T-cell (primary cell): ENCODE measurements at regions not wholly inside any gene's neighbourhood (a gene's known extent, or its start where the extent isn't known, plus 50 kb on each side); places are given as distances from the start of the nearest gene placed in this dataset.

ENCODE experiments used
- ATAC-seq, 4 experiments: fragments of 200-7000 bp in 3 of 4; fragments of 150-1000 bp in 1 of 4; cut with Tn5 transposase; replicated peaks in 1 of 4; 1 replicate in 3 of 4; 2 replicates in 1 of 4; pipeline ENCODE4 v1.10.0; 2021; ENCODE audit warnings: moderate library complexity in 3 of 4, mild to moderate bottlenecking in 2 of 4, moderate number of reproducible peaks in 1 of 4
- CTCF ChIA-PET, 2 donors: fragments of 300-600 bp; sonication (Branson Sonifier 250); formaldehyde crosslinking; loops; one replicate each; lab custom pipeline; 2022; ENCODE audit warnings: antibody characterized with exemption in 2 of 2; lab: Charles Lee
- POLR2A ChIA-PET, 2 donors: fragments of 300-600 bp; sonication (Branson Sonifier 250); formaldehyde crosslinking; loops; one replicate each; lab custom pipeline; 2022; ENCODE audit warnings: antibody characterized with exemption in 2 of 2; lab: Charles Lee
- DNase-seq, 35 experiments: peaks; one replicate each; pipeline versions ENCODE4 v3.0.0 to v3.0.0-alpha.2; 2013 to 2023
- H3K27ac ChIP-seq: one replicate; pipeline ENCODE4 v1.5.1; 2013; ENCODE audit warnings: low read length
- H3K27me3 ChIP-seq, 2 experiments: replicated peaks in 1 of 2; 1 replicate in 1 of 2; 2 replicates in 1 of 2; pipeline versions ENCODE4 v1.6.1 to v1.7.0; 2013; ENCODE audit warnings: low read length in 1 of 2, mixed read lengths in 1 of 2; ENCODE audit not compliant: control insufficient read depth in 2 of 2, insufficient read depth in 2 of 2; ENCODE audit errors: extremely low read depth in 1 of 2
- H3K36me3 ChIP-seq, 2 donors: 1 replicate in 1 of 2; 2 replicates in 1 of 2; pipeline versions ENCODE4 v1.6.1 to v1.7.0; 2013; ENCODE audit warnings: low read length in 1 of 2; ENCODE audit not compliant: control insufficient read depth in 2 of 2, insufficient read depth in 1 of 2; ENCODE audit errors: extremely low read depth in 1 of 2
- H3K4me1 ChIP-seq, 2 experiments: 1 replicate in 1 of 2; 2 replicates in 1 of 2; pipeline versions ENCODE4 v1.6.1 to v1.7.0; 2013; ENCODE audit warnings: low read length in 2 of 2, mixed read lengths in 1 of 2; ENCODE audit not compliant: insufficient read depth in 2 of 2, control insufficient read depth in 1 of 2; ENCODE audit errors: extremely low read depth in 1 of 2
- H3K4me3 ChIP-seq, 2 donors: 1 replicate in 1 of 2; 2 replicates in 1 of 2; pipeline versions ENCODE4 v1.5.1 to v1.7.0; 2013; ENCODE audit warnings: mild to moderate bottlenecking in 2 of 2, low read length in 1 of 2, moderate library complexity in 1 of 2; ENCODE audit not compliant: control insufficient read depth in 1 of 2; ENCODE audit errors: extremely low read depth in 1 of 2
- H3K9me3 ChIP-seq: 2 replicates; pipeline ENCODE4 v1.7.0; 2013
- H3K27ac Mint-ChIP-seq, 2 donors: one replicate each; pipeline ENCODE4 v1.8.0; 2020 to 2021; ENCODE audit warnings: mild to moderate bottlenecking in 2 of 2, mixed read lengths in 2 of 2
- H3K27me3 Mint-ChIP-seq, 2 donors: one replicate each; pipeline ENCODE4 v1.8.0; 2021 to 2022; ENCODE audit warnings: mixed read lengths in 2 of 2
- H3K36me3 Mint-ChIP-seq: one replicate; pipeline ENCODE4 v1.8.0; 2021; ENCODE audit warnings: mixed read lengths
- H3K4me1 Mint-ChIP-seq, 3 donors: one replicate each; pipeline ENCODE4 v1.8.0; 2020 to 2022; ENCODE audit warnings: mixed read lengths in 3 of 3, mild to moderate bottlenecking in 1 of 3
- H3K4me3 Mint-ChIP-seq, 3 donors: one replicate each; pipeline ENCODE4 v1.8.0; 2020 to 2022; ENCODE audit warnings: mild to moderate bottlenecking in 3 of 3, mixed read lengths in 3 of 3, moderate library complexity in 3 of 3
- H3K9me3 Mint-ChIP-seq, 3 donors: one replicate each; pipeline ENCODE4 v1.8.0; 2020 to 2022; ENCODE audit warnings: mixed read lengths in 3 of 3
- WGBS: methylation state at CpG from one replicate; pipeline ENCODE4 v1.1.5; 2013; ENCODE audit warnings: missing lambda C conversion rate; ENCODE audit not compliant: insufficient coverage; 5-methylcytosine and 5-hydroxymethylcytosine counted together

- H3K36me3 ChIP-seq, result no peaks in the 10 kb centered on the region
- Mint-ChIP-seq H3K9me3 (peaks cover 0 to 23% (median 18%) of the 10 kb centered on the region in 3 donors), H3K27me3 (no peaks in the 10 kb centered on the region), H3K4me1 (no peaks in the 10 kb centered on the region), H3K36me3 (no peaks in the 10 kb centered on the region), H3K4me3 (no peak overlapping the region), H3K27ac (no peak overlapping the region)
- H3K27ac ChIP-seq, result no peak overlapping the region
- ChIA-PET POLR2A (no interaction called here), CTCF (no interaction called here)
- no peak overlapping the region for H3K4me3 ChIP-seq
- no peak for ATAC-seq
- no peak for DNase-seq
- WGBS, result 73% methylated on average over 4 of the region's 8 CpGs
- no peaks in the 10 kb centered on the region for H3K27me3 ChIP-seq
- no peaks in the 10 kb centered on the region for H3K9me3 ChIP-seq
- no peaks in the 10 kb centered on the region for H3K4me1 ChIP-seq
Measured at GRCh38 chr20:55216525-55217242, 741.3 kb downstream of the DOK5 start.

- Mint-ChIP-seq H3K27ac (no peak overlapping the region), H3K27me3 (no peaks in the 10 kb centered on the region), H3K9me3 (peaks cover 7 to 19% (median 15%) of the 10 kb centered on the region in 3 donors), H3K4me1 (no peaks in the 10 kb centered on the region), H3K4me3 (no peak overlapping the region), H3K36me3 (no peaks in the 10 kb centered on the region)
- Histone ChIP-seq H3K27me3 (no peaks in the 10 kb centered on the region), H3K27ac (no peak overlapping the region), H3K4me1 (no peaks in the 10 kb centered on the region), H3K9me3 (no peaks in the 10 kb centered on the region), H3K36me3 (no peaks in the 10 kb centered on the region), H3K4me3 (no peak overlapping the region)
- WGBS, result no CpG with 5 or more reads among the region's 6 CpGs
- ATAC-seq (no peak), DNase-seq (no peak)
- POLR2A ChIA-PET, result no interaction called here
- CTCF ChIA-PET, result no interaction called here
Measured at GRCh38 chr20:55213653-55214052, 738.3 kb downstream of the DOK5 start.

- Mint-ChIP-seq H3K27ac (no peak overlapping the region), H3K4me3 (no peak overlapping the region), H3K4me1 (no peaks in the 10 kb centered on the region), H3K36me3 (no peaks in the 10 kb centered on the region), H3K9me3 (peaks cover 7 to 16% (median 13%) of the 10 kb centered on the region in 3 donors), H3K27me3 (no peaks in the 10 kb centered on the region)
- Histone ChIP-seq H3K36me3 (no peaks in the 10 kb centered on the region), H3K4me1 (no peaks in the 10 kb centered on the region), H3K27ac (no peak overlapping the region), H3K9me3 (no peaks in the 10 kb centered on the region), H3K27me3 (no peaks in the 10 kb centered on the region), H3K4me3 (no peak overlapping the region)
- ChIA-PET POLR2A (no interaction called here), CTCF (no interaction called here)
- DNase-seq (no peak), ATAC-seq (no peak)
- 36% methylated on average over 2 of the region's 6 CpGs for WGBS
Measured at GRCh38 chr20:55211481-55211880, 736.1 kb downstream of the DOK5 start.

DNA sequence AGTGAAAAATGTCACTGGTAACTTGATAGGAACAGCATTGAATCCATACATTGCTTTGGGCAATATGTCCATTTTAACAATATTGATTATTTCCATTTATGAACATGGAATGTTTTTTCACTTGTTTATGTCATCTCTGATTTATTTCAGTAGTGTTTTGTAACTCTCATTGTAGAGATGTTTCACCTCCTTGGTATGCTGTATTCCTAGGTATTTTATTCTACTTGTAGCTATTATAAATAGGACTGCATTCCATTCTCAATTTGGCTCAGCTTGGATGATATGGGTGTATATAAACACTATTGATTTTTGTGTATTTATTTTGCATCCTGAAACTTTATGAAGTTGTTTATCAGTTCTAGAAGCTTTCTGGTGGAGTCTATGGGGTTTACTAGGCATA, 730.3 kb downstream of the DOK5 start:
- no peaks in the 10 kb centered on the region for H3K36me3 Mint-ChIP-seq
- POLR2A ChIA-PET, result no interaction called here
- Histone ChIP-seq H3K27me3 (no peaks in the 10 kb centered on the region), H3K9me3 (no peaks in the 10 kb centered on the region), H3K36me3 (no peaks in the 10 kb centered on the region), H3K27ac (no peak overlapping the region), H3K4me1 (no peaks in the 10 kb centered on the region), H3K4me3 (no peak overlapping the region)
- H3K27ac Mint-ChIP-seq, result no peak overlapping the region
- no peak for DNase-seq
- H3K4me3 Mint-ChIP-seq, result no peak overlapping the region
- CTCF ChIA-PET, result no interaction called here
- no peak for ATAC-seq
- H3K27me3 Mint-ChIP-seq, result no peaks in the 10 kb centered on the region
- H3K9me3 Mint-ChIP-seq, result peaks cover 12 to 18% (median 17%) of the 10 kb centered on the region in 3 donors
- H3K4me1 Mint-ChIP-seq, result no peaks in the 10 kb centered on the region

- ChIA-PET POLR2A (no interaction called here), CTCF (no interaction called here)
- H3K36me3 Mint-ChIP-seq, result no peaks in the 10 kb centered on the region
- no peak for DNase-seq
- H3K4me1 Mint-ChIP-seq, result no peaks in the 10 kb centered on the region
- no CpG with 5 or more reads among the region's 1 CpG for WGBS
- no peak overlapping the region for H3K4me3 ChIP-seq
- H3K4me3 Mint-ChIP-seq, result no peak overlapping the region
- no peaks in the 10 kb centered on the region for H3K9me3 ChIP-seq
- H3K27ac ChIP-seq, result no peak overlapping the region
- ATAC-seq, result no peak
- H3K27me3 Mint-ChIP-seq, result no peaks in the 10 kb centered on the region
- no peaks in the 10 kb centered on the region for H3K27me3 ChIP-seq
- H3K36me3 ChIP-seq, result no peaks in the 10 kb centered on the region
- H3K27ac Mint-ChIP-seq, result no peak overlapping the region
- H3K9me3 Mint-ChIP-seq, result peaks cover 9 to 25% (median 11%) of the 10 kb centered on the region in 3 donors
- H3K4me1 ChIP-seq, result no peaks in the 10 kb centered on the region
Measured at GRCh38 chr20:55200317-55200716, 724.9 kb downstream of the DOK5 start.

GRCh38 chr20:55194947-55195346, 719.6 kb downstream of the DOK5 start:
- CTCF ChIA-PET, result no interaction called here
- H3K9me3 ChIP-seq, result no peaks in the 10 kb centered on the region
- Mint-ChIP-seq H3K4me3 (no peak overlapping the region), H3K9me3 (peaks cover 0 to 20% (median 11%) of the 10 kb centered on the region in 3 donors), H3K27ac (no peak overlapping the region), H3K27me3 (no peaks in the 10 kb centered on the region), H3K4me1 (no peaks in the 10 kb centered on the region), H3K36me3 (no peaks in the 10 kb centered on the region)
- ATAC-seq, result no peak
- H3K36me3 ChIP-seq, result no peaks in the 10 kb centered on the region
- DNase-seq, result no peak
- no CpG with 5 or more reads among the region's 2 CpGs for WGBS
- H3K4me1 ChIP-seq, result no peaks in the 10 kb centered on the region
- H3K27ac ChIP-seq, result no peak overlapping the region
- no peaks in the 10 kb centered on the region for H3K27me3 ChIP-seq
- POLR2A ChIA-PET, result no interaction called here
- H3K4me3 ChIP-seq, result no peak overlapping the region

GRCh38 chr20:55186228-55186627, 710.8 kb downstream of the DOK5 start:
- POLR2A ChIA-PET, result no interaction called here
- Mint-ChIP-seq H3K4me1 (no peaks in the 10 kb centered on the region), H3K4me3 (no peak overlapping the region), H3K9me3 (peaks cover 8 to 27% (median 8%) of the 10 kb centered on the region in 3 donors), H3K27ac (no peak overlapping the region), H3K27me3 (no peaks in the 10 kb centered on the region), H3K36me3 (no peaks in the 10 kb centered on the region)
- Histone ChIP-seq H3K27me3 (no peaks in the 10 kb centered on the region), H3K4me3 (no peak overlapping the region), H3K36me3 (no peaks in the 10 kb centered on the region), H3K9me3 (peaks cover 2% of the 10 kb centered on the region), H3K27ac (no peak overlapping the region), H3K4me1 (no peaks in the 10 kb centered on the region)
- CTCF ChIA-PET, result no interaction called here
- DNase-seq (no peak), ATAC-seq (no peak)
- no CpG with 5 or more reads among the region's 2 CpGs for WGBS
